GM21390 (cell line): ENCODE measurements at regions not wholly inside any gene's neighbourhood (a gene's known extent, or its start where the extent isn't known, plus 50 kb on each side); places are given as distances from the start of the nearest gene placed in this dataset.
"Not testable (repeated sequence)": the region's sequence is repeated elsewhere in the genome, so short reads cannot be mapped to it uniquely, and the experiment has no call there.

Experiments
- ATAC-seq: cut with Tn5 transposase; IDR thresholded peaks from one replicate; pipeline ENCODE4 v1.9.1; 2021; ENCODE audit not compliant: unreplicated experiment

GRCh38 chr18:51330148-51330547, 132.7 kb upstream of the MEX3C start:
- no peak for ATAC-seq

DNA sequence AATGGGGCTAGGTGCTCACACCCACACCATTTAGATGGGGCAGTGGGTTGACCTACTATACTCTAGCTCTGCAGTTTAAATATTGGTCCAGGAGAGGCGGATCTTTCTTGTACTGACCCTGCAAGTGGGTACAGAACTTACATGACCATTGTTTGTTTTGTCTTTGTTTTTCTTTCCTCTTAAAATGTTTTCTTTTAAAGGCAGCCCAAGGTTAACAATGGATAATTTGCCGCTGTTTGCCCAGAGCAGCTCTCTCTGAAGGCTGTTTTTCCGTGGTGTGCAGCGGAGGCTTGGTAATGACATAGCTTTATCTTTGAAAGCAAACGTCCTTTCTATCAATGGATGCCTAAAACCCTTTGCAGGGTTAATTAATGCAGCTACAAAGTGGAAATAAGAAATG, 133.3 kb upstream of the MEX3C start:
- no peak for ATAC-seq

DNA sequence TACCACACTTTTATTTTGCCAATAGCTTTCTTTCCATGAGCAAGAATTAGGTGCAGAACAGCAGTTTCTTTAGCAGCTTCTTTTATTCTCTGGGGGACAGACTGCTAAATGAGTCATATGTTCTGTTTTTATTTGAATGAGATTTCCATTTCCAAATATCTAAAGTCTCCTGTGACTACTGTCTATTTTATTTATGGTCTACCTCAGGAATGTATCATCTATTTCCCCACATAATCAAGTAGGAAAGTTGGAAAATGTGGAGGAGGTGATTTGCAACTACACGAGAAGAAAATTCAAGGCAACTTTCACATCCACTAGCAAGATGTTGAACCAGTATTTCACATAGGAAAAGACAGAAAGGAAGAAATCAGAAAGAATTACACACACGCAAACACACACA, 139.9 kb upstream of the MEX3C start:
- no peak for ATAC-seq

- ATAC-seq: no peak
Measured at GRCh38 chr18:51339856-51340255, 142.4 kb upstream of the MEX3C start.

DNA sequence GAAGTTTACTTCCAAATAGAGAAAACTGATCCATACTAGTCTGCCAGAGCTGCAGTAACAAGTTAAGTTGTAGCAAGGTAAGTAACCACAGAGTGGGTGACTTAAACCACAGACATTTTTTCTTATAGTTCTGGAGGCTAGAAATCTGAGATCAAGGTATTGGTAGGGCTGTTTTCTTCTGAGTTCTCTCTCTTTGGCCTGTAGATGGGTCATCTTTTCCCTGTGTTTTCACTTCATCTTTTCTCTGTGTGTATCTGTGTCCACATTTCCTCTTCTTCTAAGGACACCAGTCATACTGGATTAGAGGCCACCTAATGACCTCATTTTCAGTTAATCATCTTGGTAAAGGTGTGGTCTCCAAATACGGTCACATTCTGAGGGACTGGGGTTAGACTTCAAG, 142.9 kb upstream of the MEX3C start:
- no peak for ATAC-seq

DNA sequence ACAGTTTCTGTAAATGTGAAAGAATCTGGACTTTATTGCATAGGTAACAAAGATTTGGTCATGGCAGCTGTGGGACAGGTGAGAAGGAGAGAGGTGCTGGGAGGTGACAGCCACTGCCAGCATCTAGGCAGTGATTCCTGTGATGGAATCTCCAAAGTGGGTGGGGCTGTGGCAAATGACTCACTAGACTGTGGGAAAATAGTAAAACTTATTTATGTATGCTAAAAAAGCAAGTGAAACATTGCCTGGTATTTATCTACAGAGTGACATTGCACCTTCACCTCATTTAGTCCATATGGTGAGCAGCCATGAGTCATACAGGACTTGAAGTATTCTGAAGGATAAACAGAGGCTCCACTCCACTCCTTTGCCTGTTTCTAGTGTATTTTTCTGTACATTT, 145.3 kb upstream of the MEX3C start:
- no peak for ATAC-seq

DNA sequence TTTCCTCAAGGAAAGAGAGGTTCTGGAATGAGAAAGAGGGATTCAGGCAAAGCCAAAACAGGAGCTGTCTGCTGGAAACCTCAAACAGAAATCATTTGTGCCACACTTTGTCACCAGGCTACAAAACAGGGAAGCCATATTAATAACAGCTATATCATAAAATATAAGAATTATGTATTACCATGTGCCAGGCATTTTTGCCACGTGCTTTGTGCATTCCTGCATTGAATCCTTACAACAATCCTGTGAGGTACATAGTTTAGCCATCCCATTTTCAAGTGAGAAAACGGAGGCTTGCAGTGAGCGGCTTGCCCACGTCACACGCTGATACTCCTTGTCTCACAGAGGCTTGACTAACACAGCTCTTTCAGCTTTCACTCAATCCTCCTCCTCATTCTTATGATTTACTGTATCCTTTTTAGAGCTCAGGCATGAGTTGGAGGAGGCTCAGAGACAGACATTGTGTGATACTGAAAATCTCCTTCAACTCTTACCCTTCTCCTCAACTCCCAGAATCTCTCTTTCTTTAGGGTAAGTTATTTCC, 148.4 kb upstream of the MEX3C start:
- ATAC-seq: no peak

DNA sequence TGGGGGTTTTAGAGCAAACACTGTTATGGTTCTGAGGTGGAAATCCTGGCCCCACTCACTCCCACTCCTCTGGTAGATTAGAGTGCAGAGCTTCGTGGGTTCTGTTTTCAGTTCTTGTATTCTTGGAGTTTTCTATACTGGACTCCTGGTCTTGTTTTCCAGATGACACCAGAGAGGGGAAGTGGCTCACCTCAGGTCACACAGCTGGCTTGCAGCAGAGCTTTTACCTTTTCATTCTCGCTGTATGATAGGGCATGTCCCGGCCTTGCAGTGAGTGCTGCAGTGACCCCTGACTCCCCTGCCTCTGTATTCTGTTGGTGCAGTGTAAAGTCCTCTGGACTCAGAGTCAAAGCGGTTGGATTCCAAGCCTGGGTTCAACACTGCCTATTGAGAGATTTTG, 148.9 kb upstream of the MEX3C start:
- ATAC-seq: no peak

GRCh38 chr18:51350081-51350480, 152.6 kb upstream of the MEX3C start:
- no peak for ATAC-seq

DNA sequence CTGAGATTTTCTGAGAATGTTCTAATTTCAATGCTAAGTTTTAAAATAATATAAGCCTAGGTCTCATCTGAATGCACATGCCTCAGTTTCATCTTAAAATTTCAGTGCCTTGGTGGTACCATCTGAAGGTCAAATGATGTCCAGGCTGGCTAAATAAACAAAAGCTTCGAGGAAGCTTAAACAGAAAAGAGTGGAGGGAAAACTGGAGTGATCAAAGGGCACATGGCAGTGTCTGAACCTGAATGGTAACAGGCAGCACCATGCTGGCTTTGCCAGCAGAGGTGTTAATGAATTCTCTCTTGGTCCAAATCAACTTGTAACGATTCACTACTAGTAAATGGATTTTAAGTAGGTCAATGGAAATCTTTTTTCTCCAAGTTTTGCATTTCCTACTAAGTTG, 158.4 kb upstream of the MEX3C start:
- ATAC-seq: no peak

DNA sequence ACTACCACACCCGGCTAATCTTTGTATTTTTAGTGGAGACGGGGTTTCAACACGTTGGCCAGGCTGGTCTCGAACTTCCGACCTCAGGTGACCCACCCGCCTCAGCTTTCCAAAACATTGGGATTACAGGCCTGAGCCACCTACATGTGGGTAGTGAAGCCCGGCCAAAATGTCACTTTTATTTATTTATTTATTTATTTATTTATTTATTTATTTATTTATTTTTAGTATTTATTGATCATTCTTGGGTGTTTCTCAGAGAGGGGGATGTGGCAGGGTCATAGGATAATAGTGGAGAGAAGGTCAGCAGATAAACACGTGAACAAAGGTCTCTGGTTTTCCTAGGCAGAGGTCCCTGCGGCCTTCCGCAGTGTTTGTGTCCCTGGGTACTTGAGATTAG, 162.8 kb upstream of the MEX3C start:
- ATAC-seq: not testable (repeated sequence)

GRCh38 chr18:51361130-51361860, 163.8 kb upstream of the MEX3C start:
- ATAC-seq: peak; percentile 76

DNA sequence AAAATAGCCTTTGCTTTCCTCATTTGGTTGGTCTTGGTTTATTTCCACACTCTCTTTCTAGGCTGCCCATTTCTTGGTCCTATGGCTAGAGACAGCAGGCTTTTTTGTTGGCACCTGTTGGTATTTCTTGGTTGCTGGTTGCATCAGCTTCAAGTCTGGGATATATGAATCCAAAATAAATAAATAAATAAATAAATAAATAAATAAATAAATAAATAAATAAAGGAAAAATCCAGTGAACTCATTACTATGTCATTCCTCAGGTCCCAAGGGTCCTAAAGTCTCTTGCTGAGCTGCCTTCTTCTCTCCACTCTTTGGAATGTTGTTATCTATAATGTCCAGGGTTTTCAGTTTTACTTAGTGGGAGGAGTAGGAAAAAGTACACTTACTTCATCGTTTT, 165.9 kb upstream of the MEX3C start:
- no peak for ATAC-seq

DNA sequence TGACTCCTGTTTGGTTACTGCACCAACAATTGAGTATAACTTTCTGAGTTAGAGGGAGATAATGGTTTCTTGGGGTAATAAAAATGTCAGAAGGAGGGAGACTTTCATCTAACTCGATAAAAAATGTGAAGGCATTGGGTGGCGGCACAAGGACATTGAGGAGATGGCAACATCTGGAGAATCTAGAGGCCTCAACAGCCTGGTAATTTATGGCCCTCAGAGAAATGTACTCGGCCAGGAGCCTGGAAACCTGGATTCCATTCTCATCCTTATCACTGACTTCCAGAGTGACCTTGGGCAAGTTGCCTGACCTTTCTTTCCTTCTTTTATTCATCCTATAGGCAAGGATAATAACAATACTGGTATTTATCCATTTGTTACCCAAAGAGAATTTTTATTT, 173.5 kb upstream of the MEX3C start:
- ATAC-seq: no peak

DNA sequence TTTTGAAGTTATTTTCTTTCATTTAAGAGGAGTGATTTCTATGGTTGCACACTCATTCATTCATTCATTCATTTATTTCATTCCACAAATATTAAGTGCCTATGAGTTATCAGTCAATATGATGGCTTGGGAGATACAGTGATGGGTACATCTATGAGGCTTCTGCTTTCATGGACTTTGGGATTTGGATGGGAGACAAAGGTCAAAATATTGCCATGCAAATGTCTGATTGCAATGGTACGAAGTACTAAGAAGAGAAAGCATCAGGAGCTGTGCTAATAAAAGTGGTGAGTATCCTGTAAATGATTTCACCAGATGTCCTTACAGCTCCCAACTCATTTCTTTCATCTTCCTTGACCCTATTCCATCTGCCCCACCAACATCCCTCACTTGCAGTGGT, 174.4 kb upstream of the MEX3C start:
- no peak for ATAC-seq

DNA sequence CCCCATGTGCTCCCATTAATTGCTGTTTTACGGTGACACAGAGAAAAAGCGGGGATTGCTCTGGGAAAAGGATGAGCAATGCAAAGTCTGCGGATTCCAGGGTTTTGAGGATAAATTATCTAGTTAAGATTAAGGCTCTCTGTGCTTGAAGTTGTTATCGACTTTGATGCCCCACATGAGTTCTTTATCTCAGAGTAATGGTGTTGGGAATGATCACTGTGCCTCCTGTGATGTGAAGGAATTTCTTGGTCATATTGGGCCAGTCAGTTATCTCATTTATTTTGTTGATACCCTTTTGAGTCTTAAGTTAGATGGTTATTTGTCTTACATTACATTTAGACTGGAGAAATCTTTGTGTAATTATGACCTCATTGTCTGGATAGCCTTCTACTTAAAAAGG, 184.6 kb upstream of the MEX3C start:
- ATAC-seq: no peak

DNA sequence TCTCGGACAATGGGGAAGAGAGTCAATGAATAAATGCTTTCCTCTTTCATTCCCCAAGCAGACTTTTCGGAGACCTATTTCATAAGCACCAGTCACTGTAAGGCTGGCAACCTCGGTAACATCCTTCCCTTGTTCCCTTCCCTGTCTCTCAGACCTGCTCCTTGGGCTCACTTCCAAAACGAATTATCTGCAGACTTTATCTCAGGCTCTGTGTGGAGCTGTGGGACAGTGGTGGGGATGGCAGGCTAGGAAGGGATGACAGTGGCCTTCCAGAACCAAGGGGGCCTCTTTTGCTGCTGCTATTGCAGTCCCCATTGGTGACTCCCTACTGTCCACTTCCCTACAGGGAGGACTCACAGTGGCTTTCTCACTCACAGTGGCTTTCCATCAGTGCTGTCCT, 185.6 kb upstream of the MEX3C start:
- ATAC-seq: no peak

DNA sequence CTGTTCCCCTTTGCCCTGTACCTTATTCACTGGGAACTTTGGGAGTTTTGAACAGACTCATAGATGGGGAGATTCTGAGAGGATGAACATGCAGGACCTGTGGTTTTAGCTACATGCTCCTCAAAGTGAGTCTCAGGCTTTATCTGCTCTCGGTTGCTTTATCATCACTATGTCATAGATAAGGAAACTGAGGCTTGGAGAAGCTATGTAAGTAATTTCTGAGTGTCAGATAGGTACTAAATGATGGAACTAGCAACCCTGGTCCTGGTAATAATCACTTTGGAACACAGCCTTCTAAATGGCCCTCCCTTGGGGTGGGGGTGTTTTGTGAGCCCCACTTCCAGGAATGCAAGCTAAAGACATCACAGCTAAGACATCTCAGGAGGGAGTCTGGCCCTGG, 186.2 kb upstream of the MEX3C start:
- ATAC-seq: no peak

- no peak for ATAC-seq
Measured at GRCh38 chr18:51385270-51385669, 187.8 kb upstream of the MEX3C start.

GRCh38 chr18:51390702-51391101, 193.2 kb upstream of the MEX3C start:
- no peak for ATAC-seq

DNA sequence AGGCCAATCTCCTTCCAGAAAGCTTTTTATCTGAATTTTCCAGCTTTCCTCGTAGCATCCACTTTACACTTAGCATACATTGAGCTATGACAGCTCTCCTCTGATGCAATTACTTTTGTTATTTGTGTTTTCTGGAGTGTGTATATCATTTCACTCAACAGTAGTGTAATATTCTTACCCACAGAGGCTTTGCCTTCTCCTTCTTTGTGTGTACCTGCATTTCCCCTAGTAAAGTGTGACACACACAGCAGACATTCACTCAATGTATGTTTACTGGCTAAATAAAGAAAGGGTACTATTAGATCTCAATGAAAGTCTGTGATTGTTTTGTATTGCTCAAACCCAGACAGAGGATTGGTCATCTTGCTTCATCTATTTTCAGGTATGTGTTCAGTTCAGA, 193.7 kb upstream of the MEX3C start:
- no peak for ATAC-seq

- no peak for ATAC-seq
Measured at GRCh38 chr18:51391731-51392130, 194.2 kb upstream of the MEX3C start.

GRCh38 chr18:51397347-51397962, 200.0 kb upstream of the MEX3C start:
- no peak for ATAC-seq
